Ishikawa (cell line): ENCODE measurements at regions not wholly inside any gene's neighbourhood (a gene's known extent, or its start where the extent isn't known, plus 50 kb on each side); places are given as distances from the start of the nearest gene placed in this dataset.

Experiments used
- CEBPB ChIP-seq: IDR thresholded peaks from 2 replicates; pipeline ENCODE4 v1.6.1; 2012
- CREB1 ChIP-seq: IDR thresholded peaks from 2 replicates; pipeline ENCODE4 v1.6.1; 2012; ENCODE audit warnings: low read depth
- EGR1 ChIP-seq: IDR thresholded peaks from 2 replicates; pipeline ENCODE4 v1.6.1; 2012
- EP300 ChIP-seq: IDR thresholded peaks from 2 replicates; pipeline ENCODE4 v1.6.1; 2012; ENCODE audit warnings: borderline replicate concordance
- FOXM1 ChIP-seq: IDR thresholded peaks from 2 replicates; pipeline ENCODE4 v1.6.1; 2012; ENCODE audit warnings: low read depth, borderline replicate concordance
- NFIC ChIP-seq: IDR thresholded peaks from 2 replicates; pipeline ENCODE4 v1.6.1; 2012
- RAD21 ChIP-seq: IDR thresholded peaks from 2 replicates; pipeline ENCODE4 v1.6.1; 2012; ENCODE audit warnings: low read depth
- TAF1 ChIP-seq: IDR thresholded peaks from 2 replicates; pipeline ENCODE4 v1.6.1; 2012; ENCODE audit warnings: low read depth, mild to moderate bottlenecking
- TCF12 ChIP-seq: IDR thresholded peaks from 2 replicates; pipeline ENCODE4 v1.6.1; 2012; ENCODE audit warnings: low read depth
- TEAD4 ChIP-seq: IDR thresholded peaks from 2 replicates; pipeline ENCODE4 v1.6.1; 2012
- YY1 ChIP-seq: IDR thresholded peaks from 2 replicates; pipeline ENCODE4 v1.6.1; 2012; ENCODE audit warnings: low read depth
- ZBTB7A ChIP-seq: IDR thresholded peaks from 2 replicates; pipeline ENCODE4 v1.6.1; 2012; ENCODE audit warnings: low read depth
- TF ChIP-seq, protein P1 (sequence below): IDR thresholded peaks from 2 replicates; pipeline ENCODE4 v1.6.1; 2012
- TF ChIP-seq, protein P2 (sequence below): IDR thresholded peaks from 2 replicates; pipeline ENCODE4 v1.6.1; 2012
- TF ChIP-seq, protein P3 (sequence below): IDR thresholded peaks from 2 replicates; pipeline ENCODE4 v1.6.1; 2012; ENCODE audit warnings: low read depth, mild to moderate bottlenecking

DNA sequence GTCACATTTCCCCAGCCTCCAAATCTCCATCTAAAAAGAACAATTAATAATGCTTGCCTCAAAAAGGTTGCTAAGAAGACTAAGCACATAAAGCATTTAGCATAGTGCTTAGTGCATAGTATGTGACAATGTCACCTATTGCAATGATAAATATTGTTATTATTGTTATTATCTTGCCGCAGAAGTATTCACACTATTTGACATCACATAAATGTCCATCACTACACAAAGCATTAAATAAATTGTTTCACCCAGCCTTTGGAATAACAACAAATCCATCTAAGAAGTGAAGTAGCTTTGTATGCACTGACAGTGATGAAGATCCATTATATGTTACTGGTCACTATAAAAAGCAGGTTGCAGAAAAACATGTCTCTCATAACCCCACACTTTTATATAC lies 2263.9 kb upstream of the WWC1 start:
- TF ChIP-seq CEBPB = no peak
- TF ChIP-seq NFIC = no peak
- TF ChIP-seq EGR1 = no peak
- no peak for TF ChIP-seq EP300
- no peak for TF ChIP-seq TAF1
- no peak for TF ChIP-seq ZBTB7A
- TF ChIP-seq, protein P1, sequence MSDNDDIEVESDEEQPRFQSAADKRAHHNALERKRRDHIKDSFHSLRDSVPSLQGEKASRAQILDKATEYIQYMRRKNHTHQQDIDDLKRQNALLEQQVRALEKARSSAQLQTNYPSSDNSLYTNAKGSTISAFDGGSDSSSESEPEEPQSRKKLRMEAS = no peak
- TF ChIP-seq FOXM1 = no peak
- no peak for TF ChIP-seq YY1
- no peak for TF ChIP-seq CREB1
- no peak for TF ChIP-seq TCF12

DNA sequence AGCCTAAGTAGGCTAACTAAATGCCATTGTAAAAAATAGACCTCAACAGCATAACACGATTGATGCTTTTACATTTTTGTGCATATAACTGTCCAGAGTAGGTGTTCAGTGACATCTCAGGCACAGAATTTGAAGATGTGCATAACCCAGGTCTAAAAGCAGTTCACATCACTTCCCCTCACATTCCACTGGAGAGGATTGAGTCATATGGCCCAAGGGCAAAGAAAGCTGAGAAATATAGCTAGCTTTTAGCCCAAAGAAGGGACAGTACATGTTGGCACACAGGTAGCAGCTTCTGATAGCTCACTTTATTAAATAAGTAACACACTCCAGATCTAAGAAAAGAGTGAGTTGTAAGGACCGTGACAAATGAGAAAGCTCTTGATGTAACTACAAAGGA lies 2259.5 kb upstream of the WWC1 start:
- TF ChIP-seq TAF1 (no peak), CEBPB (no peak), ZBTB7A (no peak), EGR1 (no peak), TCF12 (no peak), YY1 (no peak), CREB1 (no peak), RAD21 (no peak), FOXM1 (no peak), TEAD4 (no peak), EP300 (no peak)
- TF ChIP-seq, protein P2, sequence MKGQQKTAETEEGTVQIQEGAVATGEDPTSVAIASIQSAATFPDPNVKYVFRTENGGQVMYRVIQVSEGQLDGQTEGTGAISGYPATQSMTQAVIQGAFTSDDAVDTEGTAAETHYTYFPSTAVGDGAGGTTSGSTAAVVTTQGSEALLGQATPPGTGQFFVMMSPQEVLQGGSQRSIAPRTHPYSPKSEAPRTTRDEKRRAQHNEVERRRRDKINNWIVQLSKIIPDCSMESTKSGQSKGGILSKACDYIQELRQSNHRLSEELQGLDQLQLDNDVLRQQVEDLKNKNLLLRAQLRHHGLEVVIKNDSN = no peak
- TF ChIP-seq, protein P1 = no peak
- TF ChIP-seq, protein P3, sequence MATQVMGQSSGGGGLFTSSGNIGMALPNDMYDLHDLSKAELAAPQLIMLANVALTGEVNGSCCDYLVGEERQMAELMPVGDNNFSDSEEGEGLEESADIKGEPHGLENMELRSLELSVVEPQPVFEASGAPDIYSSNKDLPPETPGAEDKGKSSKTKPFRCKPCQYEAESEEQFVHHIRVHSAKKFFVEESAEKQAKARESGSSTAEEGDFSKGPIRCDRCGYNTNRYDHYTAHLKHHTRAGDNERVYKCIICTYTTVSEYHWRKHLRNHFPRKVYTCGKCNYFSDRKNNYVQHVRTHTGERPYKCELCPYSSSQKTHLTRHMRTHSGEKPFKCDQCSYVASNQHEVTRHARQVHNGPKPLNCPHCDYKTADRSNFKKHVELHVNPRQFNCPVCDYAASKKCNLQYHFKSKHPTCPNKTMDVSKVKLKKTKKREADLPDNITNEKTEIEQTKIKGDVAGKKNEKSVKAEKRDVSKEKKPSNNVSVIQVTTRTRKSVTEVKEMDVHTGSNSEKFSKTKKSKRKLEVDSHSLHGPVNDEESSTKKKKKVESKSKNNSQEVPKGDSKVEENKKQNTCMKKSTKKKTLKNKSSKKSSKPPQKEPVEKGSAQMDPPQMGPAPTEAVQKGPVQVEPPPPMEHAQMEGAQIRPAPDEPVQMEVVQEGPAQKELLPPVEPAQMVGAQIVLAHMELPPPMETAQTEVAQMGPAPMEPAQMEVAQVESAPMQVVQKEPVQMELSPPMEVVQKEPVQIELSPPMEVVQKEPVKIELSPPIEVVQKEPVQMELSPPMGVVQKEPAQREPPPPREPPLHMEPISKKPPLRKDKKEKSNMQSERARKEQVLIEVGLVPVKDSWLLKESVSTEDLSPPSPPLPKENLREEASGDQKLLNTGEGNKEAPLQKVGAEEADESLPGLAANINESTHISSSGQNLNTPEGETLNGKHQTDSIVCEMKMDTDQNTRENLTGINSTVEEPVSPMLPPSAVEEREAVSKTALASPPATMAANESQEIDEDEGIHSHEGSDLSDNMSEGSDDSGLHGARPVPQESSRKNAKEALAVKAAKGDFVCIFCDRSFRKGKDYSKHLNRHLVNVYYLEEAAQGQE = no peak

DNA sequence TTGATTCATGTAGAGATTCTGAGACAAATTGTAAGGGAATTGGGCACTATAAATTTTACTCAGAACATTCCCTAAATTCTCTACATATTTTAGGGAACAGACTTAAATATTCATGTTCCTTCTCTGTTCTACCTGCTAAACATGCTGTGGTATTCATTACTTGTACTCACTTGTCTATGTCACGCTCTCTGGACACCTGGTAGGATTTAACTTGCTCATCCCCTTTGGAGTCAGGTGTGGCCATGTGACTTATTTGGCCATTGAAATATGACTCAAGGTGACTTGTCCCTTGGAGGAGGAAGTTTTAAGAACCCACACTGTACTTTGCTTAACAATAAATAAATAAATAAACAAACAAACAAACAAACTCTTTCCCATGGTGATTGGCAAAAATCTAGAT lies 2258.8 kb upstream of the WWC1 start:
- no peak for TF ChIP-seq FOXM1
- no peak for TF ChIP-seq EGR1
- no peak for TF ChIP-seq TCF12
- TF ChIP-seq TAF1 = no peak
- TF ChIP-seq NFIC = no peak
- TF ChIP-seq, protein P1 = no peak
- TF ChIP-seq TEAD4 = no peak
- TF ChIP-seq, protein P2 = no peak
- no peak for TF ChIP-seq RAD21
- TF ChIP-seq YY1 = no peak

DNA sequence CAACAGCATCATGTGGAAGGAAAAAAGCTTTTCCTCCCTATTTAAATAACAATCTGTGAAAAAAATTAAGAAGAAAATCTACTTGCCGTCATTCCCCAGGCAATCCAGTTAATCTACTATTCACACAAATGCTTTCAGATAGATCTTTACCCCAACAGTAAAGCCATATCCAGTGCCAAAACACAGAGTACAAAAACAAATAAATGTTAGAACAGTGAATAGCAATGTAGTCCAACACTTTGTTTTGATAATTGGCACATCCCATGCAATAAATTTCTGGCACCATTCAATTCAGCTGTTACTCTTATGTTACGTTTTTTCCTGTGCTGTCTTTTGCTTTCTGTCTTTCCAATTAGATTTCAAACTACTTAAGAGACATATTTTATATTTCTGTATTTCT lies 2245.5 kb upstream of the WWC1 start:
- no peak for TF ChIP-seq ZBTB7A
- TF ChIP-seq CEBPB = no peak
- no peak for TF ChIP-seq TEAD4
- TF ChIP-seq EP300 = no peak
- TF ChIP-seq TCF12 = no peak
- no peak for TF ChIP-seq TAF1
- TF ChIP-seq NFIC = no peak
- no peak for TF ChIP-seq RAD21
- no peak for TF ChIP-seq CREB1
- TF ChIP-seq, protein P3 = no peak

DNA sequence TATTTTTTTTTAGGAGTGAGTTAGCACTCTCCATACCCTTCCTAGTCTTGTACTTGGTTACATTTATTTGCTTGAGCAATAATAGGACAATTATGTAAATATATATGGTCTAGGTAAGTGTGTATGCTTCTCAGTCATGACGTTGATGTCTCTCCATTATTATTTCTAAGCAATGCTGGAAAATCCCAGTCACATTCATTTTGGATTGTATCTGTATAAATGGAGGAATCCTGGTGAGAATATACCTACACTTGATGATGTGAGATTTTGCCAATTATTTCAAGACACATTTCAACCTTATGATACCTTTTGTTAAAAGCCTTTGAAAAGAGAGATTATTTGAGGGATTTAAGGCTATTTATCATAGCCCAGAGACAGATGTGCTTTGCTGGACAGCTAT lies 2244.5 kb upstream of the WWC1 start:
- TF ChIP-seq CEBPB = no peak
- TF ChIP-seq YY1 = no peak
- TF ChIP-seq NFIC = no peak
- TF ChIP-seq, protein P3 = no peak
- TF ChIP-seq, protein P1 = no peak
- no peak for TF ChIP-seq FOXM1
- no peak for TF ChIP-seq TAF1
- TF ChIP-seq TEAD4 = no peak
- TF ChIP-seq, protein P2 = no peak
- no peak for TF ChIP-seq ZBTB7A
- no peak for TF ChIP-seq EGR1
- TF ChIP-seq TCF12 = no peak
- TF ChIP-seq RAD21 = no peak
- TF ChIP-seq EP300 = no peak
- no peak for TF ChIP-seq CREB1
